ENCODE measurements at regions not wholly inside any gene's neighbourhood (a gene's known extent, or its start where the extent isn't known, plus 50 kb on each side); places are given as distances from the start of the nearest gene placed in this dataset.

- Histone ChIP-seq H3K27ac (no peak overlapping the region), H3K4me1 (no peaks in the 10 kb centered on the region), H3K36me3 (no peaks in the 10 kb centered on the region), H3K27me3 (no peaks in the 10 kb centered on the region), H3K9me3 (no peaks in the 10 kb centered on the region), H3K4me3 (no peak overlapping the region)
- intact Hi-C loops (cut with DNase I): no loop called here
- TF ChIP-seq, protein P1, sequence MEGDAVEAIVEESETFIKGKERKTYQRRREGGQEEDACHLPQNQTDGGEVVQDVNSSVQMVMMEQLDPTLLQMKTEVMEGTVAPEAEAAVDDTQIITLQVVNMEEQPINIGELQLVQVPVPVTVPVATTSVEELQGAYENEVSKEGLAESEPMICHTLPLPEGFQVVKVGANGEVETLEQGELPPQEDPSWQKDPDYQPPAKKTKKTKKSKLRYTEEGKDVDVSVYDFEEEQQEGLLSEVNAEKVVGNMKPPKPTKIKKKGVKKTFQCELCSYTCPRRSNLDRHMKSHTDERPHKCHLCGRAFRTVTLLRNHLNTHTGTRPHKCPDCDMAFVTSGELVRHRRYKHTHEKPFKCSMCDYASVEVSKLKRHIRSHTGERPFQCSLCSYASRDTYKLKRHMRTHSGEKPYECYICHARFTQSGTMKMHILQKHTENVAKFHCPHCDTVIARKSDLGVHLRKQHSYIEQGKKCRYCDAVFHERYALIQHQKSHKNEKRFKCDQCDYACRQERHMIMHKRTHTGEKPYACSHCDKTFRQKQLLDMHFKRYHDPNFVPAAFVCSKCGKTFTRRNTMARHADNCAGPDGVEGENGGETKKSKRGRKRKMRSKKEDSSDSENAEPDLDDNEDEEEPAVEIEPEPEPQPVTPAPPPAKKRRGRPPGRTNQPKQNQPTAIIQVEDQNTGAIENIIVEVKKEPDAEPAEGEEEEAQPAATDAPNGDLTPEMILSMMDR (IDR thresholded peaks at IDR 0.05): no peak
- no peak for DNase-seq (ENCODE audit: low spot score in 2 of 2)
These were observed 59.6 kb upstream of the AFDN start for GRCh38 chr6:167766986-167767714.

DNA sequence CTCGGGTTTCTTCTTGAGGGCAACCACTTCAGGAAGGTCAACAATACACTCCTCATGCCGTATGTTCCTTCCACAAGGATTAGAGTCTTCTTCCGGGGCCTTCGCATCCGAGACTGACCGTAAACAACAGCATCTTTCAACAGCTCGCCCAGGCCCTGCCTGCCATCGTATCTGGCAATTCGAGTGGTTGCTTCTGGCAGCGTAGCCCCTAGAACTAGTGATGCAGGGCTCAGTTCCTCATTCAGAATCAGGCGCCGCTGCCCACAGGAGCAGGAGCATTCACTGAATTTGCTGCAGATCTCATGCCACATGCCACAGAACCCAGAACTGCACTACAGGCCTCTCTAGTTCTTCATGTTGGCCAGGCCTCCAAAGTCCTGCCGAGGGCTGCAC lies 59.0 kb upstream of the AFDN start:
- Histone ChIP-seq H3K27me3 (no peaks in the 10 kb centered on the region), H3K4me3 (no peak overlapping the region), H3K4me1 (no peaks in the 10 kb centered on the region), H3K36me3 (no peaks in the 10 kb centered on the region), H3K9me3 (no peaks in the 10 kb centered on the region), H3K27ac (no peak overlapping the region)
- no peak for DNase-seq (ENCODE audit: low spot score in 2 of 2)
- intact Hi-C loops (cut with DNase I): no loop called here
- TF ChIP-seq, protein P1 (IDR thresholded peaks at IDR 0.05): no peak

DNA sequence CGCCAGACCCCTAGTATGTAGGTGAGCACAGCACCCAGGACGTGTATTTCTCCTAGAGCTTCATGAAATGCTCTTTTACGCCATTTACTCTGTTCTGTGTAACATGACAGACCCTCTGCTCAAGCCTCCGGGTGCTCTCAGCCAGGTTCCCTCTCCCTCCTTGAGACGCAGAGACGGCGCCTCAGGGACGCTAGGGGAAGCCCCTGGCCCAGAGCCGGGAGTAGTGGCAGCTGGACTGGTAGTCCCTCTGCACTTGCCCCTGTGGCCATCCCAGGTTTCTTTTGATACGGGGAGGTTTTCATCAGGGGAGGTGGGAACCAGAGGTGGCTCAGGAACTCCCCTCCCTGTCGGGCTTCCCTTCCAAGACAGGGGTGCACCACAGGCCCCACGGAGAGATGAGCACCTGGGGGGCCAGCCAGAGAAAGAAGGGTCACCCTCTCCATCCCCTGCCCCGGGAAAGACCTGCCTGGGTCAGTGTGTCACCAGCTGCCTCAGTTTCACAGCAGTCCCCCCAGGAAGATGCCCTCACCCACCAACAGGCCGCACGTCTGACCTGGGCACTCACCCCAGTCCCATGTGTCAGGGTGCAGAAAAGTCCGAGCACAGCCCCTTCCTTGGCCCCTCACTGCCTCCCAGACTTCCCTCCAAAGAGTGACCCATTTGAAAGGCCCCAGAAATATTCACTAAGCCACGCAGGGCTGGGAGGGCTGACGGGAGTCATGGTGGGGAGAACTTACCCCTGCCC lies 58.1 kb upstream of the AFDN start:
- TF ChIP-seq, protein P1 (IDR thresholded peaks at IDR 0.05): no peak
- intact Hi-C loops (cut with DNase I): no loop called here
- H3K27ac ChIP-seq: no peak overlapping the region
- H3K4me1 ChIP-seq: no peaks in the 10 kb centered on the region
- no peaks in the 10 kb centered on the region for H3K9me3 ChIP-seq
- DNase-seq (ENCODE audit: low spot score in 2 of 2): no peak
- H3K27me3 ChIP-seq: no peaks in the 10 kb centered on the region
- no peak overlapping the region for H3K4me3 ChIP-seq
- H3K36me3 ChIP-seq: no peaks in the 10 kb centered on the region

GRCh38 chr6:167769408-167770190 lies 57.1 kb upstream of the AFDN start:
- Histone ChIP-seq H3K9me3 (no peaks in the 10 kb centered on the region), H3K4me1 (no peaks in the 10 kb centered on the region), H3K27ac (no peak overlapping the region), H3K4me3 (no peak overlapping the region), H3K36me3 (no peaks in the 10 kb centered on the region), H3K27me3 (no peaks in the 10 kb centered on the region)
- intact Hi-C loops (cut with DNase I): no loop called here
- TF ChIP-seq, protein P1 (IDR thresholded peaks at IDR 0.05): no peak
- DNase-seq (ENCODE audit: low spot score in 2 of 2): no peak

- H3K27ac ChIP-seq: no peak overlapping the region
- H3K4me3 ChIP-seq: no peak overlapping the region
- no peak for DNase-seq (ENCODE audit: low spot score in 2 of 2)
- TF ChIP-seq, protein P1 (IDR thresholded peaks at IDR 0.05): no peak
- H3K36me3 ChIP-seq: no peaks in the 10 kb centered on the region
- no peaks in the 10 kb centered on the region for H3K4me1 ChIP-seq
- intact Hi-C loops (cut with DNase I): no loop called here
- no peaks in the 10 kb centered on the region for H3K27me3 ChIP-seq
- no peaks in the 10 kb centered on the region for H3K9me3 ChIP-seq
These were observed 56.3 kb upstream of the AFDN start for GRCh38 chr6:167770291-167770955.

Measured in ascending aorta (tissue), 2 donors.